ENCODE measurements at regions not wholly inside any gene's neighbourhood (a gene's known extent, or its start where the extent isn't known, plus 50 kb on each side); places are given as distances from the start of the nearest gene placed in this dataset.

DNA sequence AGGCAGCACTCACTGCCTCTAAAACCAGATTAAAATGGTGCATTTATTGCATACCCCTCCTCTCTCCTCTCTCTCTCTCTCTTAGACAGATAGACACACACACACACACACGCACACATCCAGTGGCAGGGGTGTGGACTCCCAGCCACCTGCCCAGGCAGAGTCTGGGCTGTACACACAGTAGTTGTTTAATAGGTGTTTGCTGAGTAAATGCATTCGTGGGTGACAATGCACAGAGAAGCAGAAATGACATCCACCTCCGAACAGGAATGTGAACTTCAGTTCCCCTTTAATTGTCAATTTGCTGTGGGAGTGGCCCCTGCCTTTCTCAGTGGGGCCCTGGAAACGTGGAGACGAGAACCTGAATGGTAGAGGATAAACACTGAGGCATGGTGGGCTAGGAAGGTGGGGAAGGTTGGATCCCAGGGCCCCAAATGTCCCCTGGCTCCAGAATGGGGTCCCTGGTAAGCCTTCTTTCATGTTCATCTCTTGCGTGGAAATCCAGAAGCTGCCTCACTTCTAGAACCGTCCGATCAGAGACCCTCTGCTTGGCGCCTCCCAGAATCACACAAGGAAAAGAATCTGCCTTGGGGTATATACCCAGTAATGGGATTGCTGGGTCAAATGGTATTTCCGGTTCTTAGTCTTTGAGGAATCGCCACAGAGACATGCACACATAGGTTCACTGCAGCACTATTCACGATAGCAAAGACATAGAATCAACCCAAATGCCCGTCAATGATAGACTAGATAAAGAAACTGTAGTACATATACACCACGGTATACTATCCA, 58.5 kb upstream of the ECHDC3 start:
- no peak for TF ChIP-seq CTCF (IDR thresholded peaks at IDR 0.05; ENCODE audit: borderline replicate concordance, insufficient read depth, low read depth, low read length)
- H3K4me3 ChIP-seq (ENCODE audit: low read depth, low read length) = peak overlapping the region; percentile 34

GRCh38 chr10:11682851-11683250, 59.3 kb upstream of the ECHDC3 start:
- no peak overlapping the region for H3K4me3 ChIP-seq (ENCODE audit: low read depth, low read length)
- TF ChIP-seq CTCF (IDR thresholded peaks at IDR 0.05; ENCODE audit: borderline replicate concordance, insufficient read depth, low read depth, low read length) = no peak

DNA sequence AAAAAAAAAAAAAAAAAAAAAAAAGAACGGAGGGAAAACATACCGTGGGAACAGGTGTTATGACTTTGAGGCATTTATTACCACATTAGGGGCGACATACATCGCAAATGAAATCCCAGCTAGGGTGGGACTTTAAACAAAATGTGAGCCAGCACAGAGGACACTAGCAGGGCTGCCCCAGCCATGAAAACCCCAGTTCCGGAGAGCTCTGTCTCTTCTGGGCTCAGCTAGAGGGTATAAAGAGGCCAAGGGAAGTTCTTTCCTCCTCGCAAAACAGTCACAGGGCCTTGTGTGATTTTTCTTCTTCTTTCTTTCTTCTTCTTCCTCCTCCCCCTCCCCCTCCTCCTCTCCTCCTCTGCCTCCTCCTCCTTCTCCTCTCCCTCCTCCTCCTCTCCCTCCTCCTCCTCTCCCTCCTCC, 59.9 kb upstream of the ECHDC3 start:
- no peak overlapping the region for H3K4me3 ChIP-seq (ENCODE audit: low read depth, low read length)
- no peak for TF ChIP-seq CTCF (IDR thresholded peaks at IDR 0.05; ENCODE audit: borderline replicate concordance, insufficient read depth, low read depth, low read length)

GRCh38 chr10:11680496-11680895, 61.7 kb upstream of the ECHDC3 start:
- TF ChIP-seq CTCF (IDR thresholded peaks at IDR 0.05; ENCODE audit: borderline replicate concordance, insufficient read depth, low read depth, low read length) = no peak
- H3K4me3 ChIP-seq (ENCODE audit: low read depth, low read length) = no peak overlapping the region

- no peak overlapping the region for H3K4me3 ChIP-seq (ENCODE audit: low read depth, low read length)
- TF ChIP-seq CTCF (IDR thresholded peaks at IDR 0.05; ENCODE audit: borderline replicate concordance, insufficient read depth, low read depth, low read length) = no peak
Measured at GRCh38 chr10:11679946-11680345, 62.2 kb upstream of the ECHDC3 start.

GRCh38 chr10:11678074-11678793, 63.9 kb upstream of the ECHDC3 start:
- no peak for TF ChIP-seq CTCF (IDR thresholded peaks at IDR 0.05; ENCODE audit: borderline replicate concordance, insufficient read depth, low read depth, low read length)
- H3K4me3 ChIP-seq (ENCODE audit: low read depth, low read length) = no peak overlapping the region

- no peak overlapping the region for H3K4me3 ChIP-seq (ENCODE audit: low read depth, low read length)
- TF ChIP-seq CTCF (IDR thresholded peaks at IDR 0.05; ENCODE audit: borderline replicate concordance, insufficient read depth, low read depth, low read length) = no peak
Measured at GRCh38 chr10:11677480-11677879, 64.7 kb upstream of the ECHDC3 start.
